ENCODE measurements at regions not wholly inside any gene's neighbourhood (a gene's known extent, or its start where the extent isn't known, plus 50 kb on each side); places are given as distances from the start of the nearest gene placed in this dataset.

- H3K9me3 ChIP-seq, result no peaks in the 10 kb centered on the region
- intact Hi-C loops (cut with DNase I), result no loop called here
These were observed 215.1 kb upstream of the GPR26 start for GRCh38 chr10:123450956-123451605.

GRCh38 chr10:123451618-123452245 is 214.4 kb upstream of the GPR26 start:
- no peak for TF ChIP-seq POLR2A (IDR thresholded peaks at IDR 0.05)
- TF ChIP-seq POLR2AphosphoS5 (IDR thresholded peaks at IDR 0.05; ENCODE audit: insufficient read depth in 1 of 2, low read depth in 1 of 2), result no peak
- no peak for TF ChIP-seq CTCF (IDR thresholded peaks at IDR 0.05)
- DNase-seq (ENCODE audit: extremely low spot score in 2 of 2), result no peak
- Histone ChIP-seq H3K9me3 (no peaks in the 10 kb centered on the region), H3K36me3 (no peaks in the 10 kb centered on the region), H3K27ac (no peak overlapping the region), H3K4me1 (no peaks in the 10 kb centered on the region), H3K27me3 (no peaks in the 10 kb centered on the region), H3K4me3 (no peak overlapping the region)
- intact Hi-C loops (cut with DNase I), result no loop called here

More at GRCh38 chr10:123450956-123451605, 215.1 kb upstream of the GPR26 start:
- no peaks in the 10 kb centered on the region for H3K27me3 ChIP-seq
- no peak overlapping the region for H3K27ac ChIP-seq
- no peak for TF ChIP-seq CTCF (IDR thresholded peaks at IDR 0.05)
- no peak for TF ChIP-seq POLR2A (IDR thresholded peaks at IDR 0.05)
- no peak for TF ChIP-seq POLR2AphosphoS5 (IDR thresholded peaks at IDR 0.05; ENCODE audit: insufficient read depth in 1 of 2, low read depth in 1 of 2)
- H3K4me3 ChIP-seq, result no peak overlapping the region
- H3K4me1 ChIP-seq, result no peaks in the 10 kb centered on the region
- DNase-seq (ENCODE audit: extremely low spot score in 2 of 2), result no peak
- H3K36me3 ChIP-seq, result no peaks in the 10 kb centered on the region

GRCh38 chr10:123454987-123455386 is 211.2 kb upstream of the GPR26 start:
- no peaks in the 10 kb centered on the region for H3K27me3 ChIP-seq
- no peak for TF ChIP-seq CTCF (IDR thresholded peaks at IDR 0.05)
- TF ChIP-seq POLR2A (IDR thresholded peaks at IDR 0.05), result no peak
- no peak for TF ChIP-seq POLR2AphosphoS5 (IDR thresholded peaks at IDR 0.05; ENCODE audit: insufficient read depth in 1 of 2, low read depth in 1 of 2)
- intact Hi-C loops (cut with DNase I), result no loop called here
- no peak for DNase-seq (ENCODE audit: extremely low spot score in 2 of 2)
- H3K4me3 ChIP-seq, result no peak overlapping the region
- H3K27ac ChIP-seq, result no peak overlapping the region
- no peaks in the 10 kb centered on the region for H3K9me3 ChIP-seq
- H3K4me1 ChIP-seq, result no peaks in the 10 kb centered on the region
- H3K36me3 ChIP-seq, result no peaks in the 10 kb centered on the region

- no peaks in the 10 kb centered on the region for H3K36me3 ChIP-seq
- intact Hi-C loops (cut with DNase I), result no loop called here
- H3K9me3 ChIP-seq, result no peaks in the 10 kb centered on the region
- DNase-seq (ENCODE audit: extremely low spot score in 2 of 2), result no peak
- no peaks in the 10 kb centered on the region for H3K4me1 ChIP-seq
- no peaks in the 10 kb centered on the region for H3K27me3 ChIP-seq
- no peak overlapping the region for H3K4me3 ChIP-seq
- TF ChIP-seq POLR2AphosphoS5 (IDR thresholded peaks at IDR 0.05; ENCODE audit: insufficient read depth in 1 of 2, low read depth in 1 of 2) (no peak), POLR2A (IDR thresholded peaks at IDR 0.05) (no peak), CTCF (IDR thresholded peaks at IDR 0.05) (no peak)
- no peak overlapping the region for H3K27ac ChIP-seq
These were observed 210.3 kb upstream of the GPR26 start for GRCh38 chr10:123455861-123456260.

GRCh38 chr10:123458933-123459332 is 207.2 kb upstream of the GPR26 start:
- Histone ChIP-seq H3K36me3 (no peaks in the 10 kb centered on the region), H3K27ac (no peak overlapping the region), H3K4me3 (no peak overlapping the region), H3K27me3 (no peaks in the 10 kb centered on the region), H3K9me3 (no peaks in the 10 kb centered on the region), H3K4me1 (no peaks in the 10 kb centered on the region)
- intact Hi-C loops (cut with DNase I), result no loop called here
- DNase-seq (ENCODE audit: extremely low spot score in 2 of 2), result no peak
- no peak for TF ChIP-seq CTCF (IDR thresholded peaks at IDR 0.05)
- no peak for TF ChIP-seq POLR2A (IDR thresholded peaks at IDR 0.05)

Measured in vagina (tissue), 2 donors.